GM18868 (cell line): ENCODE measurements at regions not wholly inside any gene's neighbourhood (a gene's known extent, or its start where the extent isn't known, plus 50 kb on each side); places are given as distances from the start of the nearest gene placed in this dataset.

Experiments used
- ATAC-seq: cut with Tn5 transposase; IDR thresholded peaks from one replicate; pipeline ENCODE4 v1.9.1; 2021; ENCODE audit warnings: mild to moderate bottlenecking, moderate library complexity; ENCODE audit not compliant: unreplicated experiment

- ATAC-seq, result no peak
Observed at GRCh38 chr2:5290900-5291546, 401.2 kb upstream of the SOX11 start.

GRCh38 chr2:5304640-5305039, 387.5 kb upstream of the SOX11 start:
- no peak for ATAC-seq

- no peak for ATAC-seq
Observed at GRCh38 chr2:5315041-5315440, 377.1 kb upstream of the SOX11 start.

- no peak for ATAC-seq
Observed at GRCh38 chr2:5315512-5315911, 376.7 kb upstream of the SOX11 start.

- no peak for ATAC-seq
Observed at GRCh38 chr2:5316001-5316490, 376.1 kb upstream of the SOX11 start.

GRCh38 chr2:5319493-5319892, 372.7 kb upstream of the SOX11 start:
- ATAC-seq, result no peak

GRCh38 chr2:5322396-5322795, 369.8 kb upstream of the SOX11 start:
- no peak for ATAC-seq

- no peak for ATAC-seq
Observed at GRCh38 chr2:5325523-5325922, 366.7 kb upstream of the SOX11 start.

GRCh38 chr2:5328826-5329225, 363.4 kb upstream of the SOX11 start:
- ATAC-seq, result no peak

- ATAC-seq, result no peak
Observed at GRCh38 chr2:5329763-5330162, 362.4 kb upstream of the SOX11 start.

- ATAC-seq, result no peak
Observed at GRCh38 chr2:5330961-5331360, 361.2 kb upstream of the SOX11 start.

- ATAC-seq, result no peak
Observed at GRCh38 chr2:5332925-5333324, 359.3 kb upstream of the SOX11 start.

GRCh38 chr2:5339473-5339872, 352.7 kb upstream of the SOX11 start:
- no peak for ATAC-seq

GRCh38 chr2:5343785-5344335, 348.3 kb upstream of the SOX11 start:
- no peak for ATAC-seq

GRCh38 chr2:5352286-5352685, 339.9 kb upstream of the SOX11 start:
- no peak for ATAC-seq

- no peak for ATAC-seq
Observed at GRCh38 chr2:5353565-5353964, 338.6 kb upstream of the SOX11 start.

GRCh38 chr2:5359397-5359796, 332.8 kb upstream of the SOX11 start:
- ATAC-seq, result no peak

GRCh38 chr2:5360081-5360480, 332.1 kb upstream of the SOX11 start:
- no peak for ATAC-seq

GRCh38 chr2:5364361-5364760, 327.8 kb upstream of the SOX11 start:
- no peak for ATAC-seq

GRCh38 chr2:5365871-5366461, 326.2 kb upstream of the SOX11 start:
- ATAC-seq, result peak; percentile 99

GRCh38 chr2:5367321-5367720, 324.9 kb upstream of the SOX11 start:
- no peak for ATAC-seq

GRCh38 chr2:5368263-5368662, 323.9 kb upstream of the SOX11 start:
- ATAC-seq, result no peak

GRCh38 chr2:5369510-5369909, 322.7 kb upstream of the SOX11 start:
- no peak for ATAC-seq
